ENCODE measurements at regions not wholly inside any gene's neighbourhood (a gene's known extent, or its start where the extent isn't known, plus 50 kb on each side); places are given as distances from the start of the nearest gene placed in this dataset.

- H4K20me1 ChIP-seq (ENCODE audit: insufficient read depth), result no peaks in the 10 kb centered on the region
- no peaks in the 10 kb centered on the region for H3K9me3 ChIP-seq (ENCODE audit: control insufficient read depth in 1 of 2, insufficient read depth in 1 of 2, low read depth in 1 of 2, low read length in 2 of 2)
- no peaks in the 10 kb centered on the region for H3K27me3 ChIP-seq (ENCODE audit: insufficient read depth, low read length)
- ChIA-PET CTCF (no interaction called here), RAD21 (ENCODE audit: low non-redundant PET in 1 of 2, low total read pairs in 2 of 2, uncharacterized antibody in 2 of 2, unreplicated experiment in 2 of 2) (no interaction called here), POLR2A (no interaction called here)
- 0 out of 2 replicates have a peak, but pooled peaks cover 4% of the 10 kb centered on the region for H3K9me2 ChIP-seq (ENCODE audit: insufficient read depth)
- no peak overlapping the region for H3K27ac ChIP-seq (ENCODE audit: low read depth, low read length)
- DNase-seq (ENCODE audit: low read depth, low spot score) (no peak), ATAC-seq (no peak)
- no peaks in the 10 kb centered on the region for H3K79me2 ChIP-seq (ENCODE audit: insufficient read depth, low read length)
- no peaks in the 10 kb centered on the region for H3K36me3 ChIP-seq (ENCODE audit: control insufficient read depth in 1 of 2, insufficient read depth in 2 of 2, low read length in 2 of 2)
- no peak overlapping the region for H3K4me2 ChIP-seq (ENCODE audit: low read length)
- no peak overlapping the region for H3K4me3 ChIP-seq (replicated peaks in 1 of 2; ENCODE audit: low read depth in 1 of 2, low read length in 2 of 2)
- BruUV-seq (replicated peaks), result no TSS peak
- TF ChIP-seq ZNF274 (IDR thresholded peaks at IDR 0.05; ENCODE audit: low read depth, low read length) (no peak), ZBTB33 (IDR thresholded peaks at IDR 0.05; ENCODE audit: extremely low read depth, insufficient replicate concordance, low read length) (no peak), ZFX (IDR thresholded peaks at IDR 0.05) (no peak), ATF3 (IDR thresholded peaks at IDR 0.05) (no peak), TCF7L2 (IDR thresholded peaks at IDR 0.05; ENCODE audit: borderline replicate concordance, extremely low read depth, insufficient read depth, insufficient read length) (no peak), REST (IDR thresholded peaks at IDR 0.05; ENCODE audit: low read depth) (no peak), RAD21 (IDR thresholded peaks at IDR 0.05; ENCODE audit: low read depth) (no peak), EZH2phosphoT487 (IDR thresholded peaks at IDR 0.05; ENCODE audit: borderline replicate concordance) (no peak), JUND (IDR thresholded peaks at IDR 0.05) (no peak), SIN3A (IDR thresholded peaks at IDR 0.05; ENCODE audit: low read depth) (no peak), EGR1 (IDR thresholded peaks at IDR 0.05; ENCODE audit: low read depth) (no peak), SRF (IDR thresholded peaks at IDR 0.05; ENCODE audit: low read depth) (no peak), ELF1 (IDR thresholded peaks at IDR 0.05; ENCODE audit: borderline replicate concordance, low read depth) (no peak), CBX3 (IDR thresholded peaks at IDR 0.05; ENCODE audit: low read depth) (no peak), CTCF (IDR thresholded peaks at IDR 0.05 in 2 of 3, conservative IDR thresholded peaks at IDR 0.05 in 1 of 3; ENCODE audit: borderline replicate concordance in 1 of 3, insufficient read depth in 1 of 3, low read depth in 2 of 3, low read length in 2 of 3) (no peak), EZH2 (IDR thresholded peaks at IDR 0.05) (no peak)
- TF ChIP-seq, protein P1, sequence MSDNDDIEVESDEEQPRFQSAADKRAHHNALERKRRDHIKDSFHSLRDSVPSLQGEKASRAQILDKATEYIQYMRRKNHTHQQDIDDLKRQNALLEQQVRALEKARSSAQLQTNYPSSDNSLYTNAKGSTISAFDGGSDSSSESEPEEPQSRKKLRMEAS (IDR thresholded peaks at IDR 0.05), result no peak
- no peak overlapping the region for H3K9ac ChIP-seq (ENCODE audit: low read length)
- no peaks in the 10 kb centered on the region for H3K4me1 ChIP-seq (ENCODE audit: control insufficient read depth in 1 of 2, insufficient read depth in 2 of 2, low read length in 2 of 2)
- no peak overlapping the region for H2AFZ ChIP-seq (ENCODE audit: low read depth, low read length, poor library complexity, severe bottlenecking)
- intact Hi-C loops (cut with micrococcal nuclease), result no loop called here
Observed at GRCh38 chr13:73984201-73984600, 150.0 kb downstream of the KLF12 start.

Measured in HCT116 (cell line).